ENCODE measurements at regions not wholly inside any gene's neighbourhood (a gene's known extent, or its start where the extent isn't known, plus 50 kb on each side); places are given as distances from the start of the nearest gene placed in this dataset.

- no peaks in the 10 kb centered on the region for H3K9me3 ChIP-seq (ENCODE audit: control insufficient read depth in 2 of 2, low read length in 2 of 2)
Measured at GRCh38 chr11:19647816-19648215, 64.8 kb upstream of the NAV2 start.

GRCh38 chr11:19646921-19647320 is 65.7 kb upstream of the NAV2 start:
- Histone ChIP-seq H3K4me3 (ENCODE audit: low read length in 2 of 2) (no peak overlapping the region), H3K27ac (ENCODE audit: low read depth in 2 of 2, low read length in 2 of 2) (no peak overlapping the region), H3K9me3 (ENCODE audit: control insufficient read depth in 2 of 2, low read length in 2 of 2) (no peaks in the 10 kb centered on the region), H3K4me1 (ENCODE audit: control insufficient read depth in 2 of 2, insufficient read depth in 2 of 2, low read length in 2 of 2) (no peaks in the 10 kb centered on the region), H3K36me3 (ENCODE audit: control insufficient read depth in 2 of 2, insufficient read depth in 2 of 2, low read length in 2 of 2) (no peaks in the 10 kb centered on the region), H3K27me3 (ENCODE audit: control insufficient read depth in 2 of 2, insufficient read depth in 2 of 2, low read length in 2 of 2) (no peaks in the 10 kb centered on the region), H3K9ac (ENCODE audit: low read depth in 1 of 2, low read length in 2 of 2) (no peak overlapping the region)

More at GRCh38 chr11:19647816-19648215, 64.8 kb upstream of the NAV2 start:
- Histone ChIP-seq H3K27ac (ENCODE audit: low read depth in 2 of 2, low read length in 2 of 2) (no peak overlapping the region), H3K4me3 (ENCODE audit: low read length in 2 of 2) (no peak overlapping the region), H3K9ac (ENCODE audit: low read depth in 1 of 2, low read length in 2 of 2) (no peak overlapping the region), H3K27me3 (ENCODE audit: control insufficient read depth in 2 of 2, insufficient read depth in 2 of 2, low read length in 2 of 2) (no peaks in the 10 kb centered on the region), H3K4me1 (ENCODE audit: control insufficient read depth in 2 of 2, insufficient read depth in 2 of 2, low read length in 2 of 2) (no peaks in the 10 kb centered on the region), H3K36me3 (ENCODE audit: control insufficient read depth in 2 of 2, insufficient read depth in 2 of 2, low read length in 2 of 2) (no peaks in the 10 kb centered on the region)

- Histone ChIP-seq H3K4me1 (ENCODE audit: control insufficient read depth in 2 of 2, insufficient read depth in 2 of 2, low read length in 2 of 2) (no peaks in the 10 kb centered on the region), H3K9ac (ENCODE audit: low read depth in 1 of 2, low read length in 2 of 2) (no peak overlapping the region), H3K9me3 (ENCODE audit: control insufficient read depth in 2 of 2, low read length in 2 of 2) (no peaks in the 10 kb centered on the region), H3K27me3 (ENCODE audit: control insufficient read depth in 2 of 2, insufficient read depth in 2 of 2, low read length in 2 of 2) (no peaks in the 10 kb centered on the region), H3K36me3 (ENCODE audit: control insufficient read depth in 2 of 2, insufficient read depth in 2 of 2, low read length in 2 of 2) (no peaks in the 10 kb centered on the region), H3K4me3 (ENCODE audit: low read length in 2 of 2) (no peak overlapping the region), H3K27ac (ENCODE audit: low read depth in 2 of 2, low read length in 2 of 2) (no peak overlapping the region)
Measured at GRCh38 chr11:19646308-19646707, 66.3 kb upstream of the NAV2 start.

- no peak overlapping the region for H3K27ac ChIP-seq (ENCODE audit: low read depth in 2 of 2, low read length in 2 of 2)
- no peak overlapping the region for H3K4me3 ChIP-seq (ENCODE audit: low read length in 2 of 2)
- no peaks in the 10 kb centered on the region for H3K9me3 ChIP-seq (ENCODE audit: control insufficient read depth in 2 of 2, low read length in 2 of 2)
- no peaks in the 10 kb centered on the region for H3K27me3 ChIP-seq (ENCODE audit: control insufficient read depth in 2 of 2, insufficient read depth in 2 of 2, low read length in 2 of 2)
- H3K36me3 ChIP-seq (ENCODE audit: control insufficient read depth in 2 of 2, insufficient read depth in 2 of 2, low read length in 2 of 2) = no peaks in the 10 kb centered on the region
- H3K4me1 ChIP-seq (ENCODE audit: control insufficient read depth in 2 of 2, insufficient read depth in 2 of 2, low read length in 2 of 2) = no peaks in the 10 kb centered on the region
- no peak overlapping the region for H3K9ac ChIP-seq (ENCODE audit: low read depth in 1 of 2, low read length in 2 of 2)
Measured at GRCh38 chr11:19644316-19644715, 68.3 kb upstream of the NAV2 start.

GRCh38 chr11:19642185-19643158 is 70.2 kb upstream of the NAV2 start:
- no peaks in the 10 kb centered on the region for H3K4me1 ChIP-seq (ENCODE audit: control insufficient read depth in 2 of 2, insufficient read depth in 2 of 2, low read length in 2 of 2)
- H3K9ac ChIP-seq (ENCODE audit: low read depth in 1 of 2, low read length in 2 of 2) = no peak overlapping the region
- H3K4me3 ChIP-seq (ENCODE audit: low read length in 2 of 2) = no peak overlapping the region
- no peaks in the 10 kb centered on the region for H3K27me3 ChIP-seq (ENCODE audit: control insufficient read depth in 2 of 2, insufficient read depth in 2 of 2, low read length in 2 of 2)
- H3K9me3 ChIP-seq (ENCODE audit: control insufficient read depth in 2 of 2, low read length in 2 of 2) = no peaks in the 10 kb centered on the region
- H3K27ac ChIP-seq (ENCODE audit: low read depth in 2 of 2, low read length in 2 of 2) = no peak overlapping the region
- H3K36me3 ChIP-seq (ENCODE audit: control insufficient read depth in 2 of 2, insufficient read depth in 2 of 2, low read length in 2 of 2) = no peaks in the 10 kb centered on the region

- Histone ChIP-seq H3K27me3 (ENCODE audit: control insufficient read depth in 2 of 2, insufficient read depth in 2 of 2, low read length in 2 of 2) (no peaks in the 10 kb centered on the region), H3K27ac (ENCODE audit: low read depth in 2 of 2, low read length in 2 of 2) (no peak overlapping the region), H3K9me3 (ENCODE audit: control insufficient read depth in 2 of 2, low read length in 2 of 2) (no peaks in the 10 kb centered on the region), H3K36me3 (ENCODE audit: control insufficient read depth in 2 of 2, insufficient read depth in 2 of 2, low read length in 2 of 2) (no peaks in the 10 kb centered on the region), H3K4me3 (ENCODE audit: low read length in 2 of 2) (no peak overlapping the region), H3K9ac (ENCODE audit: low read depth in 1 of 2, low read length in 2 of 2) (no peak overlapping the region), H3K4me1 (ENCODE audit: control insufficient read depth in 2 of 2, insufficient read depth in 2 of 2, low read length in 2 of 2) (no peaks in the 10 kb centered on the region)
Measured at GRCh38 chr11:19639603-19640105, 73.0 kb upstream of the NAV2 start.

GRCh38 chr11:19635332-19635731 is 77.3 kb upstream of the NAV2 start:
- H3K4me1 ChIP-seq (ENCODE audit: control insufficient read depth in 2 of 2, insufficient read depth in 2 of 2, low read length in 2 of 2) = no peaks in the 10 kb centered on the region
- H3K36me3 ChIP-seq (ENCODE audit: control insufficient read depth in 2 of 2, insufficient read depth in 2 of 2, low read length in 2 of 2) = no peaks in the 10 kb centered on the region
- H3K4me3 ChIP-seq (ENCODE audit: low read length in 2 of 2) = no peak overlapping the region
- no peak overlapping the region for H3K9ac ChIP-seq (ENCODE audit: low read depth in 1 of 2, low read length in 2 of 2)
- no peaks in the 10 kb centered on the region for H3K27me3 ChIP-seq (ENCODE audit: control insufficient read depth in 2 of 2, insufficient read depth in 2 of 2, low read length in 2 of 2)
- H3K9me3 ChIP-seq (ENCODE audit: control insufficient read depth in 2 of 2, low read length in 2 of 2) = no peaks in the 10 kb centered on the region
- H3K27ac ChIP-seq (ENCODE audit: low read depth in 2 of 2, low read length in 2 of 2) = no peak overlapping the region

GRCh38 chr11:19633276-19633675 is 79.4 kb upstream of the NAV2 start:
- Histone ChIP-seq H3K27ac (ENCODE audit: low read depth in 2 of 2, low read length in 2 of 2) (no peak overlapping the region), H3K4me3 (ENCODE audit: low read length in 2 of 2) (no peak overlapping the region), H3K9ac (ENCODE audit: low read depth in 1 of 2, low read length in 2 of 2) (no peak overlapping the region), H3K36me3 (ENCODE audit: control insufficient read depth in 2 of 2, insufficient read depth in 2 of 2, low read length in 2 of 2) (no peaks in the 10 kb centered on the region), H3K4me1 (ENCODE audit: control insufficient read depth in 2 of 2, insufficient read depth in 2 of 2, low read length in 2 of 2) (no peaks in the 10 kb centered on the region), H3K27me3 (ENCODE audit: control insufficient read depth in 2 of 2, insufficient read depth in 2 of 2, low read length in 2 of 2) (no peaks in the 10 kb centered on the region), H3K9me3 (ENCODE audit: control insufficient read depth in 2 of 2, low read length in 2 of 2) (no peaks in the 10 kb centered on the region)

GRCh38 chr11:19632499-19632834 is 80.2 kb upstream of the NAV2 start:
- Histone ChIP-seq H3K9ac (ENCODE audit: low read depth in 1 of 2, low read length in 2 of 2) (no peak overlapping the region), H3K4me1 (ENCODE audit: control insufficient read depth in 2 of 2, insufficient read depth in 2 of 2, low read length in 2 of 2) (no peaks in the 10 kb centered on the region), H3K27ac (ENCODE audit: low read depth in 2 of 2, low read length in 2 of 2) (no peak overlapping the region), H3K27me3 (ENCODE audit: control insufficient read depth in 2 of 2, insufficient read depth in 2 of 2, low read length in 2 of 2) (no peaks in the 10 kb centered on the region), H3K9me3 (ENCODE audit: control insufficient read depth in 2 of 2, low read length in 2 of 2) (no peaks in the 10 kb centered on the region), H3K36me3 (ENCODE audit: control insufficient read depth in 2 of 2, insufficient read depth in 2 of 2, low read length in 2 of 2) (no peaks in the 10 kb centered on the region), H3K4me3 (ENCODE audit: low read length in 2 of 2) (no peak overlapping the region)

GRCh38 chr11:19631712-19632498 is 80.7 kb upstream of the NAV2 start:
- no peaks in the 10 kb centered on the region for H3K36me3 ChIP-seq (ENCODE audit: control insufficient read depth in 2 of 2, insufficient read depth in 2 of 2, low read length in 2 of 2)
- no peak overlapping the region for H3K27ac ChIP-seq (ENCODE audit: low read depth in 2 of 2, low read length in 2 of 2)
- H3K9ac ChIP-seq (ENCODE audit: low read depth in 1 of 2, low read length in 2 of 2) = no peak overlapping the region
- H3K27me3 ChIP-seq (ENCODE audit: control insufficient read depth in 2 of 2, insufficient read depth in 2 of 2, low read length in 2 of 2) = no peaks in the 10 kb centered on the region
- H3K4me1 ChIP-seq (ENCODE audit: control insufficient read depth in 2 of 2, insufficient read depth in 2 of 2, low read length in 2 of 2) = no peaks in the 10 kb centered on the region
- no peaks in the 10 kb centered on the region for H3K9me3 ChIP-seq (ENCODE audit: control insufficient read depth in 2 of 2, low read length in 2 of 2)
- H3K4me3 ChIP-seq (ENCODE audit: low read length in 2 of 2) = no peak overlapping the region
